Activated naive CD8-positive, alpha-beta T cell treated with anti-CD3 and anti-CD28 coated beads, Interleukin-2, amount 10 ng/mL, durations not matched to agents 7 days and 5 days (primary cell): ENCODE measurements at regions not wholly inside any gene's neighbourhood (a gene's known extent, or its start where the extent isn't known, plus 50 kb on each side); places are given as distances from the start of the nearest gene placed in this dataset.
"Not testable (repeated sequence)": the region's sequence is repeated elsewhere in the genome, so short reads cannot be mapped to it uniquely, and the experiment has no call there.

ENCODE experiments used
- ATAC-seq: fragments of 150-1000 bp; cut with Tn5 transposase; one replicate; pipeline ENCODE4 v1.10.0; 2021; ENCODE audit warnings: low read depth, moderate library complexity
- POLR2A ChIA-PET: fragments of 350-600 bp; sonication (Branson Sonifier 250); formaldehyde crosslinking; loops from one replicate; lab custom pipeline; 2021; ENCODE audit warnings: antibody characterized with exemption; lab: Charles Lee
- DNase-seq: peaks from one replicate; pipeline ENCODE4 v3.0.0; 2021
- H3K27ac Mint-ChIP-seq: one replicate; pipeline ENCODE4 v1.8.0; 2022; ENCODE audit warnings: mild to moderate bottlenecking, mixed read lengths
- H3K27me3 Mint-ChIP-seq: one replicate; pipeline ENCODE4 v1.8.0; 2022; ENCODE audit warnings: mild to moderate bottlenecking, moderate library complexity, mixed read lengths
- H3K36me3 Mint-ChIP-seq: one replicate; pipeline ENCODE4 v1.8.0; 2021; ENCODE audit warnings: mild to moderate bottlenecking, mixed read lengths
- H3K4me1 Mint-ChIP-seq: one replicate; pipeline ENCODE4 v1.8.0; 2021; ENCODE audit warnings: mixed read lengths
- H3K4me3 Mint-ChIP-seq: one replicate; pipeline ENCODE4 v1.8.0; 2022; ENCODE audit warnings: mild to moderate bottlenecking, moderate library complexity, mixed read lengths
- H3K9me3 Mint-ChIP-seq: one replicate; pipeline ENCODE4 v1.8.0; 2021; ENCODE audit warnings: mixed read lengths

GRCh38 chr9:134570711-134571325, 70.8 kb upstream of the COL5A1 start:
- peaks cover 1% of the 10 kb centered on the region for H3K9me3 Mint-ChIP-seq
- DNase-seq, result peak; percentile 16

GRCh38 chr9:134571326-134571931, 70.2 kb upstream of the COL5A1 start:
- H3K4me1 Mint-ChIP-seq, result no peaks in the 10 kb centered on the region
- no peak overlapping the region for H3K27ac Mint-ChIP-seq
- POLR2A ChIA-PET, result no interaction called here
- H3K4me3 Mint-ChIP-seq, result no peak overlapping the region
- peaks cover 1% of the 10 kb centered on the region for H3K9me3 Mint-ChIP-seq
- H3K27me3 Mint-ChIP-seq, result no peaks in the 10 kb centered on the region
- DNase-seq, result peak; percentile 16
- no peak for ATAC-seq
- H3K36me3 Mint-ChIP-seq, result no peaks in the 10 kb centered on the region

More at GRCh38 chr9:134570711-134571325, 70.8 kb upstream of the COL5A1 start:
- H3K27me3 Mint-ChIP-seq, result no peaks in the 10 kb centered on the region
- H3K27ac Mint-ChIP-seq, result no peak overlapping the region
- no peaks in the 10 kb centered on the region for H3K36me3 Mint-ChIP-seq
- POLR2A ChIA-PET, result no interaction called here
- H3K4me1 Mint-ChIP-seq, result no peaks in the 10 kb centered on the region
- ATAC-seq, result no peak
- no peak overlapping the region for H3K4me3 Mint-ChIP-seq

GRCh38 chr9:134571946-134572917, 69.4 kb upstream of the COL5A1 start:
- peaks cover 4% of the 10 kb centered on the region for H3K27me3 Mint-ChIP-seq
- no peaks in the 10 kb centered on the region for H3K4me1 Mint-ChIP-seq
- peak; percentile 29 for DNase-seq
- no peak overlapping the region for H3K4me3 Mint-ChIP-seq
- POLR2A ChIA-PET, result no interaction called here
- peak; percentile 45 for ATAC-seq
- H3K36me3 Mint-ChIP-seq, result no peaks in the 10 kb centered on the region
- H3K27ac Mint-ChIP-seq, result no peak overlapping the region
- H3K9me3 Mint-ChIP-seq, result peaks cover 1% of the 10 kb centered on the region

- H3K9me3 Mint-ChIP-seq, ATAC-seq, H3K4me1 Mint-ChIP-seq, H3K36me3 Mint-ChIP-seq, H3K27ac Mint-ChIP-seq, H3K4me3 Mint-ChIP-seq, DNase-seq, POLR2A ChIA-PET: not testable (repeated sequence)
- peaks cover 13% of the 10 kb centered on the region for H3K27me3 Mint-ChIP-seq
Measured at GRCh38 chr9:134574686-134575085, 66.9 kb upstream of the COL5A1 start.

GRCh38 chr9:134575103-134575900, 66.3 kb upstream of the COL5A1 start:
- ATAC-seq (no peak), DNase-seq (no peak)
- Mint-ChIP-seq H3K36me3 (no peaks in the 10 kb centered on the region), H3K4me3 (no peak overlapping the region), H3K9me3 (no peaks in the 10 kb centered on the region), H3K27ac (no peak overlapping the region), H3K4me1 (no peaks in the 10 kb centered on the region), H3K27me3 (peaks cover 19% of the 10 kb centered on the region)
- POLR2A ChIA-PET, result no interaction called here

GRCh38 chr9:134575901-134576176, 65.8 kb upstream of the COL5A1 start:
- peaks cover 2% of the 10 kb centered on the region for H3K9me3 Mint-ChIP-seq

GRCh38 chr9:134585021-134585561, 56.5 kb upstream of the COL5A1 start:
- ATAC-seq (no peak), DNase-seq (no peak)
- H3K27me3 Mint-ChIP-seq, result peaks cover 10% of the 10 kb centered on the region
- no peak overlapping the region for H3K27ac Mint-ChIP-seq
- H3K9me3 Mint-ChIP-seq, result peaks cover 2% of the 10 kb centered on the region
- POLR2A ChIA-PET, result no interaction called here
- H3K36me3 Mint-ChIP-seq, result no peaks in the 10 kb centered on the region
- no peaks in the 10 kb centered on the region for H3K4me1 Mint-ChIP-seq
- H3K4me3 Mint-ChIP-seq, result no peak overlapping the region

More at GRCh38 chr9:134575901-134576176, 65.8 kb upstream of the COL5A1 start:
- no peak for DNase-seq
- POLR2A ChIA-PET, result no interaction called here
- Mint-ChIP-seq H3K27me3 (peaks cover 22% of the 10 kb centered on the region), H3K27ac (no peak overlapping the region), H3K4me1 (no peaks in the 10 kb centered on the region), H3K36me3 (no peaks in the 10 kb centered on the region), H3K4me3 (no peak overlapping the region)
- no peak for ATAC-seq

GRCh38 chr9:134585746-134586706, 55.6 kb upstream of the COL5A1 start:
- Mint-ChIP-seq H3K36me3 (no peaks in the 10 kb centered on the region), H3K4me3 (no peak overlapping the region), H3K27me3 (peaks cover 4% of the 10 kb centered on the region), H3K27ac (no peak overlapping the region), H3K9me3 (no peaks in the 10 kb centered on the region), H3K4me1 (no peaks in the 10 kb centered on the region)
- DNase-seq (no peak), ATAC-seq (no peak)
- POLR2A ChIA-PET, result no interaction called here

- no peaks in the 10 kb centered on the region for H3K27me3 Mint-ChIP-seq
- no peaks in the 10 kb centered on the region for H3K4me1 Mint-ChIP-seq
- DNase-seq (no peak), ATAC-seq (no peak)
- no peak overlapping the region for H3K4me3 Mint-ChIP-seq
- H3K27ac Mint-ChIP-seq, result no peak overlapping the region
- H3K36me3 Mint-ChIP-seq, result no peaks in the 10 kb centered on the region
- POLR2A ChIA-PET, result no interaction called here
- H3K9me3 Mint-ChIP-seq, result no peaks in the 10 kb centered on the region
Measured at GRCh38 chr9:134589748-134590147, 51.9 kb upstream of the COL5A1 start.

GRCh38 chr9:134590240-134591081, 51.1 kb upstream of the COL5A1 start:
- ATAC-seq (no peak), DNase-seq (no peak)
- Mint-ChIP-seq H3K36me3 (no peaks in the 10 kb centered on the region), H3K4me3 (no peak overlapping the region), H3K27me3 (no peaks in the 10 kb centered on the region), H3K27ac (no peak overlapping the region), H3K4me1 (no peaks in the 10 kb centered on the region), H3K9me3 (no peaks in the 10 kb centered on the region)
- POLR2A ChIA-PET, result no interaction called here

GRCh38 chr9:134591082-134591571, 50.5 kb upstream of the COL5A1 start:
- no peaks in the 10 kb centered on the region for H3K36me3 Mint-ChIP-seq
- no peak overlapping the region for H3K27ac Mint-ChIP-seq
- H3K27me3 Mint-ChIP-seq, result no peaks in the 10 kb centered on the region
- ATAC-seq (no peak), DNase-seq (no peak)
- H3K4me3 Mint-ChIP-seq, result no peak overlapping the region
- no peaks in the 10 kb centered on the region for H3K9me3 Mint-ChIP-seq
- POLR2A ChIA-PET, result no interaction called here
- H3K4me1 Mint-ChIP-seq, result no peaks in the 10 kb centered on the region
